A549 (cell line): ENCODE measurements at regions not wholly inside any gene's neighbourhood (a gene's known extent, or its start where the extent isn't known, plus 50 kb on each side); places are given as distances from the start of the nearest gene placed in this dataset.

Experiments used
- ATAC-seq, 2 experiments: fragments of 200-7000 bp in 1 of 2; fragments of >200 bp in 1 of 2; cut with Nextera tagmentation in 1 of 2; cut with Tn5 transposase in 1 of 2; 3 replicates each; pipeline versions ENCODE4 v1.8.0 to v1.9.1; 2018 to 2020; ENCODE audit warnings: mild to moderate bottlenecking in 1 of 2, moderate library complexity in 1 of 2
- CTCF ChIA-PET: fragments of 300-600 bp; sonication (Branson Sonifier 250); formaldehyde crosslinking; extraction: SDS; loops from one replicate; lab custom pipeline; 2021; ENCODE audit warnings: antibody characterized with exemption, inconsistent platforms; lab: Yijun Ruan, JAX
- POLR2A ChIA-PET: fragments of 350-600 bp; formaldehyde crosslinking; extraction: SDS; loops from one replicate; lab custom pipeline; 2021; ENCODE audit warnings: antibody characterized with exemption, inconsistent platforms; lab: Yijun Ruan, JAX
- DNase-seq, 2 experiments: peaks; one replicate each; pipeline versions ENCODE4 v3.0.0 to v3.0.0-alpha.2; 2011 to 2016; ENCODE audit warnings: low read depth in 1 of 2, low spot score in 1 of 2
- FAIRE-seq: peaks from 2 replicates; lab custom pipeline; 2011; peaks lifted over from hg19 to GRCh38; lab: Jason Lieb, UNC
- H3K27ac ChIP-seq, 2 experiments: fragments of >200 bp; sonication (Bioruptor Twin); formaldehyde crosslinking; 3 replicates each; pipeline ENCODE4 v1.5.1; 2016 to 2017
- H3K4me1 ChIP-seq: fragments of >200 bp; sonication (Bioruptor Twin); formaldehyde crosslinking; 3 replicates; pipeline ENCODE4 v1.6.1; 2016
- H3K4me2 ChIP-seq: fragments of >200 bp; sonication (Bioruptor Twin); formaldehyde crosslinking; 3 replicates; pipeline ENCODE4 v1.6.1; 2016
- H3K4me3 ChIP-seq: fragments of >200 bp; sonication (Bioruptor Twin); formaldehyde crosslinking; 3 replicates; pipeline ENCODE4 v1.5.1; 2016
- H3K9me3 ChIP-seq: fragments of >200 bp; sonication (Bioruptor Twin); formaldehyde crosslinking; 3 replicates; pipeline ENCODE4 v1.6.1; 2016
- ATOH8 ChIP-seq: fragments of 250-450 bp; sonication (Bioruptor Pico); IDR thresholded peaks from 2 replicates; pipeline ENCODE4 v1.5.0; 2020; ENCODE audit warnings: low read depth, mild to moderate bottlenecking, moderate library complexity
- CBX2 ChIP-seq: fragments of 200-600 bp; sonication (generic); IDR thresholded peaks from 2 replicates; pipeline ENCODE4 v1.6.1; 2016; ENCODE audit warnings: low read depth, mild to moderate bottlenecking, borderline replicate concordance
- CBX8 ChIP-seq: fragments of 200-600 bp; sonication (generic); IDR thresholded peaks from 2 replicates; pipeline ENCODE4 v1.6.1; 2016
- CHD2 ChIP-seq: fragments of 150-350 bp; IDR thresholded peaks from 2 replicates; pipeline ENCODE4 v1.6.1; 2014; ENCODE audit warnings: low read length; ENCODE audit not compliant: partially characterized antibody
- CHD4 ChIP-seq: fragments of 200-600 bp; sonication (generic); IDR thresholded peaks from 2 replicates; pipeline ENCODE4 v1.6.1; 2016; ENCODE audit warnings: antibody characterized with exemption, mild to moderate bottlenecking, borderline replicate concordance
- EHF ChIP-seq: fragments of 250-450 bp; sonication (Bioruptor Pico); IDR thresholded peaks from 2 replicates; pipeline ENCODE4 v1.5.0; 2020; ENCODE audit warnings: mild to moderate bottlenecking
- EHMT2 ChIP-seq: fragments of 200-600 bp; sonication (generic); IDR thresholded peaks from 2 replicates; pipeline ENCODE4 v1.6.1; 2016; ENCODE audit warnings: antibody characterized with exemption, low read depth, mild to moderate bottlenecking, moderate library complexity
- EP300 ChIP-seq, 2 experiments: fragments of >200 bp; sonication (Bioruptor Twin); formaldehyde crosslinking; IDR thresholded peaks; 2 replicates in 1 of 2; 3 replicates in 1 of 2; pipeline ENCODE4 v1.6.1; 2016 to 2017
- FOSL2 ChIP-seq, 2 experiments: fragments of 450-650 bp in 1 of 2; fragments of >200 bp in 1 of 2; sonication (Bioruptor Twin) in 1 of 2; formaldehyde crosslinking; IDR thresholded peaks; 2 replicates each; pipeline versions ENCODE4 v1.5.0 to v1.6.1; 2016 to 2020; ENCODE audit warnings: mild to moderate bottlenecking in 1 of 2, moderate library complexity in 1 of 2
- FOXS1 ChIP-seq: fragments of 250-450 bp; sonication (Bioruptor Pico); IDR thresholded peaks from 2 replicates; pipeline ENCODE4 v1.5.0; 2020; ENCODE audit warnings: mild to moderate bottlenecking, moderate library complexity
- HDAC2 ChIP-seq: fragments of 200-600 bp; sonication (generic); IDR thresholded peaks from 2 replicates; pipeline ENCODE4 v1.6.1; 2016
- HOXA7 ChIP-seq: fragments of 250-450 bp; sonication (Bioruptor Pico); IDR thresholded peaks from 2 replicates; pipeline ENCODE4 v1.5.0; 2020; ENCODE audit warnings: mild to moderate bottlenecking, moderate library complexity
- HOXB5 ChIP-seq: fragments of 250-450 bp; sonication (Bioruptor Pico); IDR thresholded peaks from 2 replicates; pipeline ENCODE4 v1.5.0; 2020; ENCODE audit warnings: mild to moderate bottlenecking, moderate library complexity
- JUN ChIP-seq, 2 experiments: fragments of >200 bp; sonication (Bioruptor Twin); formaldehyde crosslinking; IDR thresholded peaks; 2 replicates in 1 of 2; 3 replicates in 1 of 2; pipeline ENCODE4 v1.6.1; 2016 to 2017
- JUNB ChIP-seq: fragments of >200 bp; sonication (Bioruptor Twin); formaldehyde crosslinking; IDR thresholded peaks from 2 replicates; pipeline ENCODE4 v1.6.1; 2016
- KDM5A ChIP-seq: fragments of 200-600 bp; sonication (generic); IDR thresholded peaks from 2 replicates; pipeline ENCODE4 v1.6.1; 2016; ENCODE audit warnings: antibody characterized with exemption, mild to moderate bottlenecking
- MAFK ChIP-seq: fragments of 450-650 bp; IDR thresholded peaks from 2 replicates; pipeline ENCODE4 v1.6.1; 2014; ENCODE audit not compliant: partially characterized antibody
- PBX3 ChIP-seq: IDR thresholded peaks from 2 replicates; pipeline ENCODE4 v1.6.1; 2012
- POLR2AphosphoS2 ChIP-seq: conservative IDR thresholded peaks from 2 replicates; pipeline ENCODE4 v1.6.1; 2012; ENCODE audit warnings: low read length, improper control_type of control experiment, inconsistent platforms
- RAD21 ChIP-seq, 2 experiments: fragments of >200 bp in 1 of 2; sonication (Bioruptor Twin) in 1 of 2; formaldehyde crosslinking in 1 of 2; IDR thresholded peaks in 1 of 2; conservative IDR thresholded peaks in 1 of 2; 2 replicates in 1 of 2; 3 replicates in 1 of 2; pipeline ENCODE4 v1.6.1; 2012 to 2018; ENCODE audit warnings: inconsistent platforms in 1 of 2
- REST ChIP-seq: fragments of 200-600 bp; sonication (generic); IDR thresholded peaks from 2 replicates; pipeline ENCODE4 v1.6.1; 2016; ENCODE audit warnings: antibody characterized with exemption, mild to moderate bottlenecking, moderate library complexity
- RFX5 ChIP-seq: fragments of 450-650 bp; IDR thresholded peaks from 2 replicates; pipeline ENCODE4 v1.7.1; 2014; ENCODE audit warnings: antibody characterized with exemption, mild to moderate bottlenecking, moderate library complexity
- RNF2 ChIP-seq: fragments of 200-600 bp; sonication (generic); IDR thresholded peaks from 2 replicates; pipeline ENCODE4 v1.6.1; 2016; ENCODE audit warnings: low read depth, mild to moderate bottlenecking, antibody characterized with exemption, moderate library complexity, borderline replicate concordance
- SMC3 ChIP-seq: fragments of >200 bp; sonication (Bioruptor Twin); formaldehyde crosslinking; IDR thresholded peaks from 3 replicates; pipeline ENCODE4 v1.6.1; 2018; ENCODE audit warnings: inconsistent platforms
- ZC3H11A ChIP-seq: fragments of 450-650 bp; IDR thresholded peaks from 2 replicates; pipeline ENCODE4 v1.6.1; 2014; ENCODE audit warnings: antibody characterized with exemption, mild to moderate bottlenecking
- WGBS: methylation state at CpG from one replicate; pipeline ENCODE4 v1.1.6; 2017; ENCODE audit errors: missing lambda C conversion rate; 5-methylcytosine and 5-hydroxymethylcytosine counted together

GRCh38 chr7:80057488-80057887 lies 77.1 kb upstream of the GNAI1 start:
- ATAC-seq (no peak), FAIRE-seq (no peak), DNase-seq (no peak)
- Histone ChIP-seq H3K4me3 (no peak overlapping the region), H3K4me1 (no peaks in the 10 kb centered on the region), H3K27ac (no peak overlapping the region), H3K9me3 (peaks cover 5% of the 10 kb centered on the region; the same call in 2 of the 3 replicates), H3K4me2 (no peak overlapping the region)
- ChIA-PET CTCF (no interaction called here), POLR2A (no interaction called here)
- no peak for TF ChIP-seq ATOH8 (CRISPR knock-in tag)
- TF ChIP-seq JUNB: no peak
- TF ChIP-seq RAD21 (conservative IDR thresholded peaks at IDR 0.05 in 1 of 2, IDR thresholded peaks at IDR 0.05 in 1 of 2): no peak
- no peak for TF ChIP-seq KDM5A
- TF ChIP-seq MAFK: no peak
- WGBS: 76% methylated on average over 3 of the region's 3 CpGs

GRCh38 chr7:80054356-80054755 lies 80.3 kb upstream of the GNAI1 start:
- WGBS: 39% methylated on average over 2 of the region's 2 CpGs
- no peak overlapping the region for H3K27ac ChIP-seq
- H3K4me3 ChIP-seq: no peak overlapping the region
- H3K4me1 ChIP-seq: no peaks in the 10 kb centered on the region
- ChIA-PET POLR2A (no interaction called here), CTCF (interaction anchor here (1.0 kb wide), 1 partner anchor 14 kb away, joined by 4 read pairs; no protein-coding TSS in a partner anchor)
- DNase-seq (no peak), ATAC-seq (no peak), FAIRE-seq (no peak)
- TF ChIP-seq REST (no peak), HDAC2 (no peak), EP300 (IDR thresholded peaks at IDR 0.05) (no peak), CHD2 (no peak), HOXA7 (CRISPR knock-in tag) (no peak), RFX5 (no peak), ZC3H11A (no peak), HOXB5 (CRISPR knock-in tag) (no peak), EHMT2 (no peak), CBX8 (no peak), PBX3 (no peak), SMC3 (no peak), JUN (IDR thresholded peaks at IDR 0.05) (no peak), FOXS1 (CRISPR knock-in tag) (no peak), FOSL2 (IDR thresholded peaks at IDR 0.05) (no peak), FOSL2 (CRISPR knock-in tag; IDR thresholded peaks at IDR 0.05) (no peak)
- no peak overlapping the region for H3K4me2 ChIP-seq
- no peaks in the 10 kb centered on the region for H3K9me3 ChIP-seq

GRCh38 chr7:80053124-80053523 lies 81.5 kb upstream of the GNAI1 start:
- ATAC-seq (no peak), FAIRE-seq (no peak), DNase-seq (no peak)
- Histone ChIP-seq H3K9me3 (no peaks in the 10 kb centered on the region), H3K4me3 (no peak overlapping the region), H3K4me1 (no peaks in the 10 kb centered on the region), H3K27ac (no peak overlapping the region)
- POLR2A ChIA-PET: no interaction called here
- CTCF ChIA-PET: interaction anchor here (1.0 kb wide), 1 partner anchor 12 kb away, joined by 4 read pairs; no protein-coding TSS in a partner anchor
- no peak for TF ChIP-seq CBX2
- TF ChIP-seq PBX3: no peak
- TF ChIP-seq EHF (CRISPR knock-in tag): no peak
- no peak for TF ChIP-seq CHD4
- TF ChIP-seq RNF2: no peak
- TF ChIP-seq POLR2AphosphoS2: no peak
- no peak for TF ChIP-seq ATOH8 (CRISPR knock-in tag)
- no peak for TF ChIP-seq HDAC2
- TF ChIP-seq ZC3H11A: no peak
- TF ChIP-seq, all 56 proteins: peak for 0
- 93% methylated on average over 2 of the region's 2 CpGs for WGBS
- H3K4me2 ChIP-seq: no peak overlapping the region
